GM21619 (cell line): ENCODE measurements at regions not wholly inside any gene's neighbourhood (a gene's known extent, or its start where the extent isn't known, plus 50 kb on each side); places are given as distances from the start of the nearest gene placed in this dataset.

ENCODE experiments used
- ATAC-seq: cut with Tn5 transposase; IDR thresholded peaks from one replicate; pipeline ENCODE4 v1.9.1; 2021; ENCODE audit not compliant: unreplicated experiment

DNA sequence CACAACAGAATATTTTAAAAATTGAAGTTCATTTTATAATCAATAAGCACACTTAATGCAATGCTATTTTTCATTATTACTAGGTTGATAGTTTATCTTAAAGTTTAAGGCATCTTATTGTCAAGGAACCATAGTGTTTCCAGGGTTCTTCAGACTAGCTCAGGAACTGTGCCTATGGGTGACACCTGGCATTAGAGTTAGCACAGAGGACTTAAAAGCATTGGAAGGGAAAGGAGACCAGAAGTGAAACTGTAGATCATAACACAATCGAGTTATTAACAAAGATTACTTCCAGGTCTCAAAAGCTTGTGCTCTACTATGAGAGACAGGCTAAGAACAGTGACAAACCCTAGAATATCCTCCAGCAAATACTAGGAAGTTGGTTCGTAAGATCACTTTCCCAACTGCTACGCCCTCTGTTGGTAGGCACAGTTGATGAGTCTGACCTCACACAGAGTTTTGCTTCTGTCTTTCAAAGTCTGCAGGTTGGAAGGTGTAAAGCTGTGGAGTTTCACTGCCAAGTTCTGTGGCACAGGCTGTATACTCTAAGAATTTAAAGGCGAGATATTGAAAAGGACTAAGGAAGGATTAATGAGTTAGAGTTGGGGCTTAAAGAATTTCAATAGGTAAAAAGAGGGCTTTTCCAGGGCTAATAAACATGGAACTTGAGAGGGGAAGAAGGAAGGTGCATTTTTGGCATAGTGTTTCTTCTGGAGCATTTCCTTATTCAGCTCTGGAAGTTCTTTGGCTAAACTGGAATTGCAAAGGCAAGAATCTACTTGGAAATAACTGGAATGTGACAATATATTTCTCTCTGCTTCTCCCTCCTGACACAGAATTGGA, 531.3 kb upstream of the JAG1 start:
- peak; percentile 92 for ATAC-seq

GRCh38 chr20:11205769-11206362, 532.1 kb upstream of the JAG1 start:
- no peak for ATAC-seq

DNA sequence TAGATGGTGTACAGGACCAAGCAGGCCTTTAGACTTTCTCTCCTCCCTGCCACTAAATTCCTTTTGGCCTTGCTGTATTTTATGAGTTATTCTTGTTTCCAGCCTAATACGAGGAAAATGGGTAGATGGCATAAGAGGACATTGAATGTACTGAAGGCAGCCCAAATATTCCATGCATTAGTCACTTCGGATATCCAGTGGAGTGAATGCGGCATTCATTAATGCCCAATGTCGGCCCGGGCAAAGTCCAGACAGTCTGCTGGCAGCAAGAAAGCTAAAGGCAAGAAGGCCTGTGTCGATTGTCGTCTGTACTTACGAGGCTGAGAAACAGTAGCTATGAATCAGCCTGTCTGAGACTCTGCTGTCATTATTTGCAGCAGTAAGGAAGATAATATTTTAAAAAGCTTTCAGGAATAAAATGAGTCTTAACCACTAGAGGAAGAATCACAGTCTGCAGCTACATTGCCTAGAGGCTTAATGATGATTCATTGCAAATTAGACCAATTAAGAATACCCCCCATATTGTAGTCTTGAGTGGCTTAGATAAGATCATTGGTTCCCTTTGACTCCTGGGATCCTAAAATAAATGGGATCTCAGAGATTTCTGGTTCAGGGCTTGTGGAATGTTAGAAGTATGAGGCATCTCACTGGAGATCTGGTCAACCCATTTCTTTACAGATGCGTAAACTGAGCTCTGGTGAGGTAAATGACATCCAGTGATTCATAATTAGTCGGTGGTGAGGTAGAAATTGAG, 534.1 kb upstream of the JAG1 start:
- ATAC-seq: no peak

- no peak for ATAC-seq
These were observed 536.8 kb upstream of the JAG1 start for GRCh38 chr20:11210611-11211010.

DNA sequence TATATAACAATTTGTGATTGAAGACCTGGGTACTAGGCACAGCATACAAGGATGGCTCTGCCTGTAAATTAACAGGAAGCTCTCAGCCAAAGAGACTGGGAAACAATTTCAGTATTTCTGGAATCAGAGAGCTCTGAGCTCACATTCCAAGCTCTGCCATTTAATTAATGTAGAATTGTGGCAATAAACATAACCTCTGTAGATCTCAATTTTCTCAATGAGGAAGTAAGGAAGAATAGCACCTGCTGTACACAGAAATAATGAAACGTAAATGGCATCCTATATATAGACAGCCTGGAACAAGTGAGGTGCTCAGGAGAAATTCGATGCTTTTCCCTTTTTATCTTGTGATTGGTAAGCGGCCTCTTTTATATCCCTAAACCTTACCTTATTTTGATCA, 538.5 kb upstream of the JAG1 start:
- ATAC-seq: no peak

GRCh38 chr20:11212902-11213301, 539.1 kb upstream of the JAG1 start:
- ATAC-seq: no peak

- ATAC-seq: no peak
These were observed 540.5 kb upstream of the JAG1 start for GRCh38 chr20:11214256-11214840.

- no peak for ATAC-seq
These were observed 542.9 kb upstream of the JAG1 start for GRCh38 chr20:11216451-11217314.

DNA sequence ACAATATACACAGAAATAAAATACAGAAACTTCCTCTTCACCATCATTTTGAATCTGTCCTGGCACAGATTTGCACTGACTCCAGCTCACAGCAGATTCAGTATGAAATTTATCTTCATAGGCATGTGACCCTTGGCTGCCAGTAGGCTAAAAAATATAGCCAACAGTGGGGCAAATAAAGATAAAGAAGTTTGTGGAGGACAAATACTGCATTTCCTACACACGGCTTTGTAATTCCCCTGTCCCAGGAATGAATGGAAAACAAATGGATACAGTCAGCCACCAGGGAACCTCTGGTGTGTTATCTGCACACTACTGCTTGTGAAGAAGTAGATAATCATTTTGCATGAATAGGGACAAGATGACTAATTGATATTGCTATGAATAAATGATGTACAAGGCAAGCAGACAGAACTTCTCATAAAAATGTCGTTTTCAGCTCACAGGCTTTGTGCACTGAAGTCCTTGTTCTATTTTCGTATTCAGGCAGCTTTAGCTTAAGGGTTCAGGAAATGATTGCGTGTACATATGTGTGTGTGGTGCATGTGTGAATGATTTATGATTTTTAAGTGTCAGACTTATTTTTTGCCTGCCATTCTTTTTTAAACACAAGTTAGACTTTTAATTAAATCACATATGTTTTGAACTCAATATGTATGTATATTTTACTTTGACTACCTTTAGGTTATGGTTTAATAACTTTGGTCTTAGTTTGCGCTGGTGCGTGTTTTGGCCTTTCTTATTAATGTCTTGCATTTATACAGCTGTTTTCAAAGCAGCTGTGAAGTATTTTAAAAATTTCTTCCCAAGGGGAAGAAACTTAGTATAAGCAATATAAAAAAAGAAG, 543.8 kb upstream of the JAG1 start:
- no peak for ATAC-seq

GRCh38 chr20:11218173-11218680, 544.4 kb upstream of the JAG1 start:
- ATAC-seq: no peak

DNA sequence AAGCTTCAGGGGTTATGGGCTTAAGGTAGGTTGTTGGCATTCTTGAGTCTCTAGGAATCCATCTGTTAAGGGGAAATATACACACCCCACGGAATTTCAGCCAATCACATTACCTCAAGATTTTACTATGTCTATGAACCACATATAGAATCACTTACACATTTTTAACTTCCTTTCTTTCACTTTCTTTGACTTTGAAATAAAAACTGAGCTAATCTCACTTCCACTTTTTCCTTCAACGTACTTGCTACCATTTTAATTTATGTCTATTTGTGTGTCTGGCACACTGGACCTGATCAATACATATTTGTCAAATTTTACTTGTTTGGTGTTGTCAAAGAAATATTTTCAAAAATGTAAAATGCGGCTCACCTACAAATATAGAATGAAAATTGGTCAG, 545.4 kb upstream of the JAG1 start:
- ATAC-seq: no peak

DNA sequence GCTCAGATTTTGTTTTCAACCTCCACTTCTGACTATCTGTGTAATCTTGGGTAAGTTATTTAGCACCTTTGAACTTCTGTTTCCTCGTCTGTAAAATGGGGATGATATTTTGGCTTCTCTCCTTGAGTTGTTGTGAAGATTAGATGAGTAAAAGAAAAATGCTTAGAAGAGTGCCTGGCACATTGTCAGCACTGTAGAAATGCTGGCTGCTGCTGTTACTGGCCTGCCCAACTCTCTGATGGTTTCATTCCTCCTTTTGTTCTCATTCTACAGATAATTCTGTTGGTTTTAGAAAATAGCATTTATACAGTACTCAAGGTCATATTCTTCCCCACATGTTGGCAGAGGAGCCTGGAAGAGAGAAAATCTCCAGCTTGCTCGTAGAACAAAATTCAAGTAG, 547.2 kb upstream of the JAG1 start:
- no peak for ATAC-seq

GRCh38 chr20:11222243-11222642, 548.4 kb upstream of the JAG1 start:
- ATAC-seq: no peak

GRCh38 chr20:11227602-11228001, 553.8 kb upstream of the JAG1 start:
- no peak for ATAC-seq

DNA sequence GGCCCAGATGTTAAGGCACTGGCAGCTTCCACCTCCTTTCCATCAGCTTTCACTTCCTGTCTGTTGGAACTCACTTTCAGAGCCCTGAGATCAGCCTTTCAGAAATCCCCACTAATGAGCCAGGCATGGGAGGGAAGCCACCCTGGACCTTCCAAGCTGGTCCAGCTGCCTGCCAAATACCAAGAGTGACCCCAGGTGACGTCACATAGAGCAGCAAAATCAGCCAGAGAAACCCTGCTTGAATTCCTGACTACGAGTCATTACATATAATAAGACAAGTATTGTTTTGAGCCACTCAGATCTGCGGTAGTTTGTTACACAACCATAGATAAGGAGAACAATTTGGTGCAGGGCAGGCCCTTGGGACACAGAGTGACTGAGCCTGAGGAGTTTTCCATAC, 556.0 kb upstream of the JAG1 start:
- ATAC-seq: no peak

GRCh38 chr20:11230999-11231398, 557.2 kb upstream of the JAG1 start:
- ATAC-seq: no peak

- ATAC-seq: no peak
These were observed 558.2 kb upstream of the JAG1 start for GRCh38 chr20:11231742-11232648.

GRCh38 chr20:11232896-11233295, 559.1 kb upstream of the JAG1 start:
- no peak for ATAC-seq

GRCh38 chr20:11234181-11234580, 560.4 kb upstream of the JAG1 start:
- no peak for ATAC-seq
